Thoracic aorta (tissue), 2 donors: ENCODE measurements at regions not wholly inside any gene's neighbourhood (a gene's known extent, or its start where the extent isn't known, plus 50 kb on each side); places are given as distances from the start of the nearest gene placed in this dataset.

Experiments
- ATAC-seq: fragments of 150-250 bp; one replicate; pipeline ENCODE4 v1.8.0; 2017; ENCODE audit warnings: low read depth; ENCODE audit not compliant: insufficient number of reproducible peaks, low FRiP score
- DNase-seq: peaks from one replicate; pipeline ENCODE4 v3.0.0-alpha.2; 2020; ENCODE audit warnings: low spot score
- H3K27ac ChIP-seq, 2 donors: fragments of 200-600 bp; sonication (generic); 1 replicate in 1 of 2; 2 replicates in 1 of 2; pipeline ENCODE4 v1.5.1; 2016; ENCODE audit warnings: mild to moderate bottlenecking in 2 of 2, moderate library complexity in 2 of 2
- H3K27me3 ChIP-seq: fragments of 200-600 bp; sonication (generic); replicated peaks from 2 replicates; pipeline ENCODE4 v1.6.0; 2016; ENCODE audit warnings: mild to moderate bottlenecking; ENCODE audit not compliant: insufficient read depth
- H3K36me3 ChIP-seq: fragments of 200-600 bp; sonication (generic); one replicate; pipeline ENCODE4 v1.5.1; 2016
- H3K4me1 ChIP-seq, 2 donors: fragments of 200-600 bp; sonication (generic); 1 replicate in 1 of 2; 2 replicates in 1 of 2; pipeline versions ENCODE4 v1.5.1 to v1.6.0; 2016; ENCODE audit warnings: low read depth in 2 of 2, mild to moderate bottlenecking in 1 of 2; ENCODE audit not compliant: control insufficient read depth in 1 of 2
- H3K4me3 ChIP-seq: fragments of 200-600 bp; sonication (generic); 2 replicates; pipeline ENCODE4 v1.5.1; 2016; ENCODE audit warnings: mild to moderate bottlenecking
- H3K9me3 ChIP-seq: fragments of 200-600 bp; sonication (generic); 2 replicates; pipeline ENCODE4 v1.5.1; 2016
- CTCF ChIP-seq: fragments of 200-600 bp; sonication (generic); IDR thresholded peaks from one replicate; pipeline ENCODE4 v1.5.1; 2019; ENCODE audit warnings: antibody characterized with exemption

GRCh38 chr15:67005294-67005996 lies 60.0 kb upstream of the SMAD3 start:
- DNase-seq (no peak), ATAC-seq (no peak)
- Histone ChIP-seq H3K4me1 (no peaks in the 10 kb centered on the region), H3K9me3 (no peaks in the 10 kb centered on the region), H3K4me3 (no peak overlapping the region), H3K27ac (no peak overlapping the region), H3K27me3 (no peaks in the 10 kb centered on the region), H3K36me3 (no peaks in the 10 kb centered on the region)
- TF ChIP-seq CTCF = no peak

- TF ChIP-seq CTCF = no peak
- DNase-seq = no peak
- Histone ChIP-seq H3K27ac (no peak overlapping the region), H3K4me1 (no peaks in the 10 kb centered on the region), H3K36me3 (no peaks in the 10 kb centered on the region), H3K4me3 (no peak overlapping the region), H3K9me3 (no peaks in the 10 kb centered on the region), H3K27me3 (no peaks in the 10 kb centered on the region)
- no peak for ATAC-seq
These were observed 59.0 kb upstream of the SMAD3 start for GRCh38 chr15:67006083-67007065.

- H3K4me1 ChIP-seq = peaks cover 2 to 13% of the 10 kb centered on the region in 2 donors
- H3K4me3 ChIP-seq = no peak overlapping the region
- no peak for DNase-seq
- H3K36me3 ChIP-seq = no peaks in the 10 kb centered on the region
- no peaks in the 10 kb centered on the region for H3K9me3 ChIP-seq
- no peak for TF ChIP-seq CTCF
- no peak overlapping the region for H3K27ac ChIP-seq
- no peaks in the 10 kb centered on the region for H3K27me3 ChIP-seq
- ATAC-seq = no peak
These were observed 55.5 kb upstream of the SMAD3 start for GRCh38 chr15:67009576-67010569.

GRCh38 chr15:67010898-67011616 lies 54.3 kb upstream of the SMAD3 start:
- ATAC-seq (no peak), DNase-seq (no peak)
- H3K9me3 ChIP-seq = no peaks in the 10 kb centered on the region
- H3K27ac ChIP-seq = no peak overlapping the region
- no peaks in the 10 kb centered on the region for H3K27me3 ChIP-seq
- TF ChIP-seq CTCF = no peak
- H3K4me3 ChIP-seq = no peak overlapping the region
- peaks cover 2 to 13% of the 10 kb centered on the region in 2 donors for H3K4me1 ChIP-seq
- no peaks in the 10 kb centered on the region for H3K36me3 ChIP-seq
